ENCODE measurements at regions not wholly inside any gene's neighbourhood (a gene's known extent, or its start where the extent isn't known, plus 50 kb on each side); places are given as distances from the start of the nearest gene placed in this dataset.

DNA sequence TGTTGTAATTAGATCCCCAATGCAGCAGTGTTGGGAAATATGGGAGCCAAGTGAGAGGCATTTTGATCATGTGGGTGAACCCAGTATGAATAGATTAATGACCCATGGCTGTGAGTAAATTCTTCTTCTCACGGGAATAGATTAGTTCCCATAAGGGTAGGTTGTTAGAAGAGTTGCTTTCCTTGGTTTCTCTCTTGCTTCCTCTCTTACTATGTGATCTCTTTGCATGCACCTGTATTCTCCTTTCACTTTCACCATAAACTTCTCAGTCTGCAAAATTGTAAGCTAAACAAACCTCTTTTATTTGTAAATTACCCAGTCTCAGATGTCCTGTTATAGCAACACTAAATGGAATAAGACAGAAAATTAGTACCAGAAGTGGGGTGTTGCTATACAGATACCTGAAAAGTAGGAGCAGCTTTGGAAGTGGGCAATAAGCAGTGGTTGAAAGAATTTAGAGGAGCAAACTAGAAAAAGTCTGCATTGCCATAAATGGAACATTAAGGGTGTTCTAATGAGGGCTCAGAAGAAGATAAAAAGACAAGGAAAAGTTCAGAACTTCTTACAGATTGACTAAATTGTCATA lies 1090.0 kb upstream of the ARRDC3 start:
- Histone ChIP-seq H2AK5ac (ENCODE audit: low read depth, low read length) (no peak overlapping the region), H2BK5ac (ENCODE audit: low read length) (no peak overlapping the region), H2AFZ (ENCODE audit: low read length) (no peak overlapping the region), H3K4me1 (ENCODE audit: control insufficient read depth in 2 of 2, insufficient read depth in 1 of 2, low read depth in 1 of 2, low read length in 2 of 2) (no peaks in the 10 kb centered on the region), H4K8ac (ENCODE audit: low read depth, low read length) (no peak overlapping the region), H3K27me3 (ENCODE audit: control insufficient read depth in 3 of 3, insufficient read depth in 3 of 3, low read depth in 1 of 3, low read length in 3 of 3) (no peaks in the 10 kb centered on the region), H3K18ac (ENCODE audit: low read length) (no peak overlapping the region), H2BK15ac (ENCODE audit: low read length) (no peak overlapping the region), H2BK120ac (ENCODE audit: low read depth, low read length) (no peak overlapping the region), H3K14ac (ENCODE audit: low read length) (no peak overlapping the region), H4K91ac (ENCODE audit: low read depth, low read length, poor library complexity) (no peak overlapping the region), H2BK12ac (ENCODE audit: low read length) (no peak overlapping the region), H3K9me3 (replicated peaks in 1 of 2; ENCODE audit: control insufficient read depth in 2 of 2, insufficient read depth in 1 of 2, low read depth in 1 of 2, low read length in 2 of 2) (peaks cover 2 to 14% of the 10 kb centered on the region in 2 donors), H3K27ac (replicated peaks; ENCODE audit: low read length) (no peak overlapping the region), H3K23ac (ENCODE audit: low read depth, low read length, poor library complexity) (no peak overlapping the region), H3K36me3 (replicated peaks in 1 of 2; ENCODE audit: control insufficient read depth in 2 of 2, insufficient read depth in 2 of 2, low read length in 2 of 2) (no peaks in the 10 kb centered on the region), H3K4ac (ENCODE audit: low read length) (no peak overlapping the region), H3K79me1 (ENCODE audit: low read depth, low read length) (no peaks in the 10 kb centered on the region), H3K9ac (ENCODE audit: low read depth, low read length, poor library complexity) (no peak overlapping the region), H3K4me3 (ENCODE audit: low read length in 2 of 2) (no peak overlapping the region), H3K4me2 (ENCODE audit: insufficient read depth, low read length, poor library complexity, severe bottlenecking) (no peak overlapping the region)
- WGBS, 2 donors (ENCODE audit: extremely low coverage in 2 of 2, insufficient read length in 2 of 2, insufficient replicate concordance in 1 of 2) = no CpG with 5 or more reads among the region's 1 CpG
- DNase-seq (ENCODE audit: low spot score) = no peak

DNA sequence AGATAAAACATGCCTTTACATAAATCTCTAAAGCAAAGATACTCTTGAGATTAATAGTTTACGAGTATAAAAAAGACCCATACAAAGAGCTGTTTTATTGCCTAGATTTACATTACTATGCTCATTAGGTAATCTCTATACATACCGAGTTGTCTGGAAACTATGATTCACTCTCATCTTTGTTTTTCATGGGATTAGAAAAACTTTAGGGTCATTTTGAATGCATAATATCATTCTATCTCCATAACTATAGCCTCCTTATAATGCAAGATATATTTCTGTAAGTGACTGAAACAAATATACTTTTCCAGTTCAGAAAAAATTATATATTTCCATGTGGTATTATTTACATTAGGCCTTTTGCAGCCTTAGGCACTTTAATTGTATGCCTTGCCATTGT lies 1088.7 kb upstream of the ARRDC3 start:
- no peaks in the 10 kb centered on the region for H3K36me3 ChIP-seq (replicated peaks in 1 of 2; ENCODE audit: control insufficient read depth in 2 of 2, insufficient read depth in 2 of 2, low read length in 2 of 2)
- H2BK120ac ChIP-seq (ENCODE audit: low read depth, low read length) = no peak overlapping the region
- H2AFZ ChIP-seq (ENCODE audit: low read length) = no peak overlapping the region
- H3K9me3 ChIP-seq (replicated peaks in 1 of 2; ENCODE audit: control insufficient read depth in 2 of 2, insufficient read depth in 1 of 2, low read depth in 1 of 2, low read length in 2 of 2) = peaks cover 2 to 14% of the 10 kb centered on the region in 2 donors
- H3K4me1 ChIP-seq (ENCODE audit: control insufficient read depth in 2 of 2, insufficient read depth in 1 of 2, low read depth in 1 of 2, low read length in 2 of 2) = no peaks in the 10 kb centered on the region
- no peak overlapping the region for H2BK12ac ChIP-seq (ENCODE audit: low read length)
- H4K8ac ChIP-seq (ENCODE audit: low read depth, low read length) = no peak overlapping the region
- no peak overlapping the region for H4K91ac ChIP-seq (ENCODE audit: low read depth, low read length, poor library complexity)
- H3K23ac ChIP-seq (ENCODE audit: low read depth, low read length, poor library complexity) = no peak overlapping the region
- no peak for DNase-seq (ENCODE audit: low spot score)
- no peak overlapping the region for H3K4ac ChIP-seq (ENCODE audit: low read length)
- no peak overlapping the region for H3K27ac ChIP-seq (replicated peaks; ENCODE audit: low read length)
- no peak overlapping the region for H2AK5ac ChIP-seq (ENCODE audit: low read depth, low read length)
- H3K27me3 ChIP-seq (ENCODE audit: control insufficient read depth in 3 of 3, insufficient read depth in 3 of 3, low read depth in 1 of 3, low read length in 3 of 3) = no peaks in the 10 kb centered on the region
- no peak overlapping the region for H3K4me2 ChIP-seq (ENCODE audit: insufficient read depth, low read length, poor library complexity, severe bottlenecking)
- H3K79me1 ChIP-seq (ENCODE audit: low read depth, low read length) = no peaks in the 10 kb centered on the region
- H3K4me3 ChIP-seq (ENCODE audit: low read length in 2 of 2) = no peak overlapping the region
- no peak overlapping the region for H3K18ac ChIP-seq (ENCODE audit: low read length)
- no peak overlapping the region for H2BK5ac ChIP-seq (ENCODE audit: low read length)
- H3K14ac ChIP-seq (ENCODE audit: low read length) = no peak overlapping the region
- H2BK15ac ChIP-seq (ENCODE audit: low read length) = no peak overlapping the region
- WGBS, 2 donors (ENCODE audit: extremely low coverage in 2 of 2, insufficient read length in 2 of 2, insufficient replicate concordance in 1 of 2) = no CpG with 5 or more reads among the region's 2 CpGs
- no peak overlapping the region for H3K9ac ChIP-seq (ENCODE audit: low read depth, low read length, poor library complexity)

DNA sequence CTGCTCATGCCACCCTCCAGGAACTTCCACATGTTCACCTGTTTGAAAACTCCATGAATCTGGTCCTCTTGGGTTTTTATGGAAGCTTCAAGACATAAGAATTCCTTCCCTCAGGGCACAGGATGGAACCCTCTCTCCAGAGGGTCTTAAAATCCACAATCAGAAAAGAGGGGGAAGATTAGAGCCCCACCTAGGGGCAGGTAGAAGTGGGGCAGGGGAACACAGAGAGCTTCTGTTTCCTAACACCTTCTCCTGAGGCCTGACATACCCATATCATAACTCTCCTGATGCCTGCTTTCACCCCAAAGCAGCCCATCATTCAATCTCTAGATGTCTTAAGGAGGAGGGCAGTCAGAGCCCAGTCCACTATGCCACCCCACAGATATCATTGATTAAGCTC lies 1087.7 kb upstream of the ARRDC3 start:
- no peak overlapping the region for H3K4me3 ChIP-seq (ENCODE audit: low read length in 2 of 2)
- no peak overlapping the region for H2AFZ ChIP-seq (ENCODE audit: low read length)

DNA sequence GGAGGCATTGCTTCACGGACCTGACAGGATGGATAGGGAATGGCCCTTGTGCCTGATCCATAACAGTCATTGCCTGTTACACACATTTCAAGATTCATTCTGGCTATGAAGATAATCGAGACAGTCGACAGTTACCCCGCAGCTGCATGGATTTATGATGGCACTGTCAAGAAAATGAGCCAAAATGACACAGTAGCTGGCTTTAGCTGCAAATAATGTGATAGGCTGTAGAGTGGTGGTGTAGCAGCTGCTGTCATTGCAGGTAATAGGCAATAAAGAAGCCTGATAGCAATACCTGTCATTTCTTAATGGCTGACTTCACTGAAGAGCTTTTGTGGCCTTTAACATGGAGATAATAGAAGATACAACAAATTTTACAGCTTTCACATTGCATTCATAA lies 1085.2 kb upstream of the ARRDC3 start:
- Histone ChIP-seq H3K36me3 (replicated peaks in 1 of 2; ENCODE audit: control insufficient read depth in 2 of 2, insufficient read depth in 2 of 2, low read length in 2 of 2) (no peaks in the 10 kb centered on the region), H2BK12ac (ENCODE audit: low read length) (no peak overlapping the region), H2BK120ac (ENCODE audit: low read depth, low read length) (no peak overlapping the region), H3K4me2 (ENCODE audit: insufficient read depth, low read length, poor library complexity, severe bottlenecking) (no peak overlapping the region), H4K91ac (ENCODE audit: low read depth, low read length, poor library complexity) (no peak overlapping the region), H2BK5ac (ENCODE audit: low read length) (no peak overlapping the region), H3K4me1 (ENCODE audit: control insufficient read depth in 2 of 2, insufficient read depth in 1 of 2, low read depth in 1 of 2, low read length in 2 of 2) (no peaks in the 10 kb centered on the region), H3K4me3 (ENCODE audit: low read length in 2 of 2) (no peak overlapping the region), H3K9me3 (replicated peaks in 1 of 2; ENCODE audit: control insufficient read depth in 2 of 2, insufficient read depth in 1 of 2, low read depth in 1 of 2, low read length in 2 of 2) (peaks cover 0 to 5% of the 10 kb centered on the region in 2 donors), H3K18ac (ENCODE audit: low read length) (no peak overlapping the region), H3K27ac (replicated peaks; ENCODE audit: low read length) (no peak overlapping the region), H2AFZ (ENCODE audit: low read length) (no peak overlapping the region), H3K79me1 (ENCODE audit: low read depth, low read length) (no peaks in the 10 kb centered on the region), H2BK15ac (ENCODE audit: low read length) (no peak overlapping the region), H2AK5ac (ENCODE audit: low read depth, low read length) (no peak overlapping the region), H3K27me3 (ENCODE audit: control insufficient read depth in 3 of 3, insufficient read depth in 3 of 3, low read depth in 1 of 3, low read length in 3 of 3) (no peaks in the 10 kb centered on the region), H3K23ac (ENCODE audit: low read depth, low read length, poor library complexity) (no peak overlapping the region), H3K9ac (ENCODE audit: low read depth, low read length, poor library complexity) (no peak overlapping the region), H3K4ac (ENCODE audit: low read length) (no peak overlapping the region), H4K8ac (ENCODE audit: low read depth, low read length) (no peak overlapping the region), H3K14ac (ENCODE audit: low read length) (no peak overlapping the region)
- no peak for DNase-seq (ENCODE audit: low spot score)
- no CpG with 5 or more reads among the region's 4 CpGs for WGBS, 2 donors (ENCODE audit: extremely low coverage in 2 of 2, insufficient read length in 2 of 2, insufficient replicate concordance in 1 of 2)

More for the DNA sequence above, 1087.7 kb upstream of the ARRDC3 start:
- no peak overlapping the region for H3K4me2 ChIP-seq (ENCODE audit: insufficient read depth, low read length, poor library complexity, severe bottlenecking)
- no peak overlapping the region for H2BK15ac ChIP-seq (ENCODE audit: low read length)
- H3K27ac ChIP-seq (replicated peaks; ENCODE audit: low read length) = no peak overlapping the region
- H3K79me1 ChIP-seq (ENCODE audit: low read depth, low read length) = no peaks in the 10 kb centered on the region
- H3K4ac ChIP-seq (ENCODE audit: low read length) = no peak overlapping the region
- no peaks in the 10 kb centered on the region for H3K36me3 ChIP-seq (replicated peaks in 1 of 2; ENCODE audit: control insufficient read depth in 2 of 2, insufficient read depth in 2 of 2, low read length in 2 of 2)
- H2BK12ac ChIP-seq (ENCODE audit: low read length) = no peak overlapping the region
- no peak overlapping the region for H3K18ac ChIP-seq (ENCODE audit: low read length)
- H3K23ac ChIP-seq (ENCODE audit: low read depth, low read length, poor library complexity) = no peak overlapping the region
- no peak overlapping the region for H2BK120ac ChIP-seq (ENCODE audit: low read depth, low read length)
- no peak overlapping the region for H4K8ac ChIP-seq (ENCODE audit: low read depth, low read length)
- DNase-seq (ENCODE audit: low spot score) = no peak
- no peak overlapping the region for H3K9ac ChIP-seq (ENCODE audit: low read depth, low read length, poor library complexity)
- no peak overlapping the region for H4K91ac ChIP-seq (ENCODE audit: low read depth, low read length, poor library complexity)
- no peak overlapping the region for H2AK5ac ChIP-seq (ENCODE audit: low read depth, low read length)
- peaks cover 2 to 14% of the 10 kb centered on the region in 2 donors for H3K9me3 ChIP-seq (replicated peaks in 1 of 2; ENCODE audit: control insufficient read depth in 2 of 2, insufficient read depth in 1 of 2, low read depth in 1 of 2, low read length in 2 of 2)
- no peaks in the 10 kb centered on the region for H3K27me3 ChIP-seq (ENCODE audit: control insufficient read depth in 3 of 3, insufficient read depth in 3 of 3, low read depth in 1 of 3, low read length in 3 of 3)
- no peak overlapping the region for H3K14ac ChIP-seq (ENCODE audit: low read length)
- no peak overlapping the region for H2BK5ac ChIP-seq (ENCODE audit: low read length)
- no peaks in the 10 kb centered on the region for H3K4me1 ChIP-seq (ENCODE audit: control insufficient read depth in 2 of 2, insufficient read depth in 1 of 2, low read depth in 1 of 2, low read length in 2 of 2)

Data from neuronal stem cell (in vitro differentiated cells).